DOHH2 (cell line): ENCODE measurements at regions not wholly inside any gene's neighbourhood (a gene's known extent, or its start where the extent isn't known, plus 50 kb on each side); places are given as distances from the start of the nearest gene placed in this dataset.

ENCODE experiments used
- H3F3A ChIP-seq: fragments of 200-600 bp; sonication (generic), shearing (Covaris generic); 2 replicates; pipeline ENCODE4 v1.6.0; 2016; ENCODE audit warnings: antibody characterized with exemption, mild to moderate bottlenecking; ENCODE audit not compliant: control insufficient read depth, insufficient read depth
- H3K27ac ChIP-seq: fragments of 200-600 bp; sonication (generic); 2 replicates; pipeline ENCODE4 v1.5.1; 2014; ENCODE audit warnings: low read depth, mild to moderate bottlenecking, low read length, moderate library complexity
- H3K27me3 ChIP-seq: fragments of 200-600 bp; sonication (generic); 2 replicates; pipeline ENCODE4 v1.6.1; 2014; ENCODE audit warnings: mild to moderate bottlenecking, low read length, mixed read lengths; ENCODE audit not compliant: control insufficient read depth
- H3K36me3 ChIP-seq: fragments of 200-600 bp; sonication (generic); 2 replicates; pipeline ENCODE4 v1.6.1; 2014; ENCODE audit warnings: mild to moderate bottlenecking, low read length, moderate library complexity, mixed read lengths; ENCODE audit not compliant: control insufficient read depth
- H3K4me1 ChIP-seq: fragments of 200-600 bp; sonication (generic); 2 replicates; pipeline ENCODE4 v1.6.1; 2014; ENCODE audit warnings: mild to moderate bottlenecking, low read length, mixed read lengths; ENCODE audit not compliant: control insufficient read depth
- H3K4me2 ChIP-seq: fragments of 200-600 bp; sonication (generic); 2 replicates; pipeline ENCODE4 v1.6.0; 2014; ENCODE audit warnings: mild to moderate bottlenecking, low read length, moderate library complexity
- H3K4me3 ChIP-seq: fragments of 200-600 bp; sonication (generic); 2 replicates; pipeline ENCODE4 v1.5.1; 2014; ENCODE audit warnings: mild to moderate bottlenecking, low read length, mixed read lengths
- H3K79me2 ChIP-seq: fragments of 200-600 bp; sonication (generic); 2 replicates; pipeline ENCODE4 v1.6.1; 2014; ENCODE audit warnings: mild to moderate bottlenecking, low read length, mixed read lengths; ENCODE audit not compliant: control insufficient read depth
- H3K9me2 ChIP-seq: fragments of 200-600 bp; sonication (generic); replicated peaks from 2 replicates; pipeline ENCODE4 v1.6.1; 2014; ENCODE audit warnings: mild to moderate bottlenecking, low read length, mixed read lengths; ENCODE audit not compliant: control insufficient read depth
- H3K9me3 ChIP-seq: fragments of 200-600 bp; sonication (generic); 2 replicates; pipeline ENCODE4 v1.6.1; 2014; ENCODE audit warnings: antibody characterized with exemption, low read length, mixed read lengths; ENCODE audit not compliant: control insufficient read depth, insufficient read depth
- H4K20me1 ChIP-seq: fragments of 200-600 bp; sonication (generic); 2 replicates; pipeline ENCODE4 v1.6.0; 2014; ENCODE audit warnings: low read depth, mild to moderate bottlenecking, antibody characterized with exemption, low read length, moderate library complexity; ENCODE audit not compliant: control insufficient read depth, insufficient read depth
- CTCF ChIP-seq: fragments of 200-600 bp; sonication (generic); IDR thresholded peaks from one replicate; pipeline ENCODE4 v1.5.1; 2014; ENCODE audit warnings: antibody characterized with exemption, mild to moderate bottlenecking, low read depth, low read length; ENCODE audit not compliant: poor library complexity, severe bottlenecking
- EZH2phosphoT487 ChIP-seq: fragments of 200-600 bp; sonication (generic); IDR thresholded peaks from 2 replicates; pipeline ENCODE4 v1.6.1; 2017; ENCODE audit warnings: borderline replicate concordance, mild to moderate bottlenecking, antibody characterized with exemption, low read length, moderate library complexity, mixed read lengths

DNA sequence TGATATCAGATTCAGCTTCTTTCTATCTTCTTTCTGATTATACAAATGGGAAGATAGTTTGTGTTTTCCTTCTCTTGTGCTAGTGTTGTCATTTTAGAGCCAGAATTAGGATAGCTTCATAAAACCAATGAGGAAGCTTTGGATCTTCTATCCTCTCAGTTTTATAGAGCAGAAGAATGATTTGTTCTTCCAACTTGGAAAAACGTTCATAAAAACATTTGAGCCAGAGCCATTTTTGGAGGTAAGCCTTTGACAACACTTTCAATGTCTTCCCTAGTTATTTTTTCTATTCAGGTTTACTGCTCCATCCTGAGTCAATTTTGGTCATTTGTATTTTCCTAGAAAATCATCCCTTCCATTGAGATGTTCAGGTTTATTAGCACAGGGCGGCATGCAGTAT, 91.2 kb upstream of the MYOCD start:
- no peaks in the 10 kb centered on the region for H3K36me3 ChIP-seq

GRCh38 chr17:12575641-12576040, 90.0 kb upstream of the MYOCD start:
- H3F3A ChIP-seq = no peaks in the 10 kb centered on the region
- no peak overlapping the region for H3K4me2 ChIP-seq
- no peaks in the 10 kb centered on the region for H3K79me2 ChIP-seq
- H3K27ac ChIP-seq = no peak overlapping the region
- H3K9me3 ChIP-seq = no peaks in the 10 kb centered on the region
- H3K9me2 ChIP-seq = no peaks in the 10 kb centered on the region
- H3K4me1 ChIP-seq = no peaks in the 10 kb centered on the region
- TF ChIP-seq CTCF = no peak
- TF ChIP-seq EZH2phosphoT487 = no peak
- H4K20me1 ChIP-seq = no peaks in the 10 kb centered on the region
- H3K4me3 ChIP-seq = no peak overlapping the region
- H3K36me3 ChIP-seq = no peaks in the 10 kb centered on the region
- no peaks in the 10 kb centered on the region for H3K27me3 ChIP-seq

More for the DNA sequence above, 91.2 kb upstream of the MYOCD start:
- H3K79me2 ChIP-seq = no peaks in the 10 kb centered on the region
- no peak overlapping the region for H3K4me3 ChIP-seq
- TF ChIP-seq CTCF (no peak), EZH2phosphoT487 (no peak)
- H3K9me2 ChIP-seq = no peaks in the 10 kb centered on the region
- no peaks in the 10 kb centered on the region for H3K27me3 ChIP-seq
- no peak overlapping the region for H3K4me2 ChIP-seq
- no peaks in the 10 kb centered on the region for H3F3A ChIP-seq
- H3K9me3 ChIP-seq = no peaks in the 10 kb centered on the region
- H3K4me1 ChIP-seq = no peaks in the 10 kb centered on the region
- H4K20me1 ChIP-seq = no peaks in the 10 kb centered on the region
- H3K27ac ChIP-seq = no peak overlapping the region

- Histone ChIP-seq H3K4me3 (no peak overlapping the region), H3K9me2 (no peaks in the 10 kb centered on the region), H3K27ac (no peak overlapping the region), H3K79me2 (no peaks in the 10 kb centered on the region), H3K4me2 (no peak overlapping the region), H3K4me1 (no peaks in the 10 kb centered on the region), H3K9me3 (no peaks in the 10 kb centered on the region), H4K20me1 (no peaks in the 10 kb centered on the region), H3K27me3 (no peaks in the 10 kb centered on the region), H3K36me3 (no peaks in the 10 kb centered on the region), H3F3A (no peaks in the 10 kb centered on the region)
- TF ChIP-seq CTCF (no peak), EZH2phosphoT487 (no peak)
Measured at GRCh38 chr17:12579288-12579687, 86.4 kb upstream of the MYOCD start.

- H3K27me3 ChIP-seq = no peaks in the 10 kb centered on the region
- no peak for TF ChIP-seq CTCF
- no peak for TF ChIP-seq EZH2phosphoT487
- H3K9me3 ChIP-seq = no peaks in the 10 kb centered on the region
- H3K4me2 ChIP-seq = no peak overlapping the region
- H3K36me3 ChIP-seq = no peaks in the 10 kb centered on the region
- H3K79me2 ChIP-seq = no peaks in the 10 kb centered on the region
- no peak overlapping the region for H3K4me3 ChIP-seq
- H4K20me1 ChIP-seq = no peaks in the 10 kb centered on the region
- no peaks in the 10 kb centered on the region for H3K9me2 ChIP-seq
- H3K27ac ChIP-seq = no peak overlapping the region
- no peaks in the 10 kb centered on the region for H3F3A ChIP-seq
- H3K4me1 ChIP-seq = no peaks in the 10 kb centered on the region
Measured at GRCh38 chr17:12580640-12581039, 85.0 kb upstream of the MYOCD start.
